ENCODE measurements at regions not wholly inside any gene's neighbourhood (a gene's known extent, or its start where the extent isn't known, plus 50 kb on each side); places are given as distances from the start of the nearest gene placed in this dataset.

- no peak for FAIRE-seq
These were observed 161.9 kb upstream of the PLEKHG7 start for GRCh38 chr12:92540782-92541423.

DNA sequence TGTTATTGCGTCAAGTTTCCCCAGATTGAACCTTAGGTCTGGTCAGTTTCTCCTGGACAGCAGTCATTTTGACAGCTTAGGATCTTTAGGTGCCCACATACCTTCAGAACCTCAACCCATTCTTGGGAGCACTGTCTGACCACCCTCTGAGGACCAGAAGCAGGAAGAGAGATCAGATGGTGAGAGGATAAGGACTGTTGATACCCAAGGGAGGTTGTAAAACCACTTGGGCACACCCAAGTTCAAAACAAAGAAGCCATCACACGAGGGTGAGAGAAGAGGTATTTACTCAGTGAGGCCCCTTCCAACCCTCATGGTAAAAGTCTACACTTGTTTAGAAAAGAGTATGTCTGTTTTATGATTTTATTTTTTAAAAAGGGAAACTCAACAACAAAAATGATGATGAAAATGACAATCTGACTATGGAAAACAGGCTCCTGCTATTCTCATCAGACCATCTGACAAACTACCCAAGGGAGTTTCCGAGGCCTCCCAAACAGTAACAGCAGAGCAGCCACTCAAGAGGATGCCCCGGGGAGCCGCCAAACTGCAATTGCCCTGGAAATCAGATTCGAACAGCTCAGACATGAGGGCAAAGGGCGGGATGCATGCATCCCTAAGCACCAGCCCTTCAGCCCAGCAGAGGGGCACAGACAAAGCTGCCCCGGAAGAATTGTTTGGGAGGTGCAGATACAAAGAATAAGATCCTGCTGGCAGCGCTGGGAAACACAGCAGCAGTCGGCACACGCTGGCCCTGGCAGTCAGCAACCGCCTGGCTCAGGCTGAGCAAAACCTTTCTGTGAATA, 162.6 kb upstream of the PLEKHG7 start:
- FAIRE-seq, result no peak
- DNase-seq (ENCODE audit: low spot score in 2 of 2), result no peak

More at GRCh38 chr12:92540782-92541423, 161.9 kb upstream of the PLEKHG7 start:
- no peak for DNase-seq (ENCODE audit: low spot score in 2 of 2)

DNA sequence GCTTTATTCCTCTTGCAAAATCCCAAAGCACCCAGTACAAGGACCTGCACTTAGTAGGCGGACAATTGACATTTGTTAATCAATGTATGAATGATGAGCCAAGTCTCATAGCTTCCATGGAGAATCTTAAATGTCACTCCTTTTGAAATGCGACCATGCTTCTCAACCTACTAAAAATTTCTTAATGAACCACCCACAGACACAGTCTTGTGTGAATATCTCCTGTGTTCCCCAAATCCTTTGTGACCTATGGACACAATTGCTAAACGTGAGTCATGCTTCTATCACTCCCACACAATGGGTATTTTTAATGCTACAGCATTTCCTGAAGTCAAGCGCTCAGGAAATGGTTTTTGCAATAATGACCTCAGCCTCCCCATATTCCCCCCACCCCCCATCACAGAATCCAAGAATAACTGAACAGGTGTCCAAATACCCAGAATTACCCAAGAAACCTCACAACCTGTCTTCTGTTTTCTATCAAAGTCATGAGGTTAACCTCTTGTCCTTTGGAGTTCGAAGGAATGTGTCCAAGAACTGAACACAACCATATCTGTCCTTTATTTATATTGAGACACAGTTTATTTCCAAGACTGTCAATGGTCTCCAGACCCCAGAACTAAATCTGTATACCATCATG, 163.6 kb upstream of the PLEKHG7 start:
- FAIRE-seq, result no peak

GRCh38 chr12:92537290-92537960, 165.4 kb upstream of the PLEKHG7 start:
- no peak for DNase-seq (ENCODE audit: low spot score in 2 of 2)

More for the DNA sequence above, 163.6 kb upstream of the PLEKHG7 start:
- DNase-seq (ENCODE audit: low spot score in 2 of 2), result no peak

DNA sequence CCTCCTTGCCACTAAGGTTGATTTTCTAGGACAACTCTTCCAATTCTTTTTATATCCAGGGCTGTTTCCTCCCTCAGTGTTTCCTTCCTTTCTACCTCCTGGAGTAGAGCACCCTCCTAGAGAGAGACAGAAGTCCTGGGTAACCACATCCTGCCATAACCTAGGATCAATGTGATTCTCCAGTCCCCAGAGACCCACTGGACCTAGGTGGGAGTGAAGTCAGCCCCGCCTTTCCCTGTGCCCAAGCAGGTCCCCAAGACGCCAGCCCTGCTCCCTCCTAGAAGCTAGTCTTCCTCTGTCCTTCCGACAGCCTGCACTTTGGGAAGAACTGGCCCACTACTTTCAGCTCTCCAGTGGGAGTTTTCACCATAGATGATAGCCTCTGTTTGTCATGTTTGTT, 166.8 kb upstream of the PLEKHG7 start:
- FAIRE-seq (no peak), DNase-seq (ENCODE audit: low spot score in 2 of 2) (no peak)

More at GRCh38 chr12:92537290-92537960, 165.4 kb upstream of the PLEKHG7 start:
- no peak for FAIRE-seq

GRCh38 chr12:92533280-92533890, 169.4 kb upstream of the PLEKHG7 start:
- FAIRE-seq, result no peak

DNA sequence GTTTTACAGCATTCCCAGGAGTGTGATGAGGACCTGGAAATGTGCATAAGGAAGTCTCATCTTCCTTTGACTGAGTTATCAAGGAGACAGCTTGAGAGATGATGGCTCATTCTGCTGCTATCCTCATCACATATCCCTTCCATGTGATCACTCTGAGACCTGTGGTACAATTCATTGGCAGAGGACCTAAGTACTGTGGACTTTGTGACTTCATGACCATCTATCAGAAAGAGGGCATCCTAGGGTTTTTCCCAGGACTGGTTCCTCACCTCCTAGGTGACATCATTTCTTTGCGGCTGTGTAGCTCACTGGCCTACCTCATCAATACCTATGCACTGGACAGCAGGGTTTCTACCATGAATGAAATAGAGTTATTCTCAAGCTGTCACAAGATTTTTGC, 172.1 kb upstream of the PLEKHG7 start:
- FAIRE-seq (no peak), DNase-seq (ENCODE audit: low spot score in 2 of 2) (no peak)

More at GRCh38 chr12:92533280-92533890, 169.4 kb upstream of the PLEKHG7 start:
- DNase-seq (ENCODE audit: low spot score in 2 of 2), result no peak

GRCh38 chr12:92529944-92530343, 172.8 kb upstream of the PLEKHG7 start:
- no peak for DNase-seq (ENCODE audit: low spot score in 2 of 2)
- no peak for FAIRE-seq

- DNase-seq (ENCODE audit: low spot score in 2 of 2) (no peak), FAIRE-seq (no peak)
These were observed 174.2 kb upstream of the PLEKHG7 start for GRCh38 chr12:92528586-92528985.

GRCh38 chr12:92528097-92528496, 174.7 kb upstream of the PLEKHG7 start:
- FAIRE-seq, result no peak
- no peak for DNase-seq (ENCODE audit: low spot score in 2 of 2)

- DNase-seq (ENCODE audit: low spot score in 2 of 2) (no peak), FAIRE-seq (no peak)
These were observed 178.3 kb upstream of the PLEKHG7 start for GRCh38 chr12:92524489-92524888.

DNA sequence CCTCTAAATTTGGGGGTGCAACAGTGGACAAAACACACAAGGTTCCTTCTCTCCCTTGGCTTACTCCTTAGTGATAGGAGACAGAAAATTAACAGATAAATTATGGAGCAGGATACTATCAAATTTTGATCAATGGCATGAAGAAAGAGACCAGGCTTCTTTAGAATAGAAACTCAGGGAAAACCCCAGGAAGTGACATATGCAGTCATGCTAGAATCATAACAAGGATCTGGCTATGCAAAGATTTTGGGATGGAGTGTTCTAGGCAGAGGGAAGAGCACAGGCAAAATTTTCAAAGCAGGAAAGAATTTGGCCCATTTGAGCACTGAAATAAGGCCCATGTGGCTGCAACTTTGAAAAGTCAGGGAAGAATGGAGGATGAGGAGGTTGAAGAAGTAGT, 182.3 kb upstream of the PLEKHG7 start:
- no peak for FAIRE-seq
- DNase-seq (ENCODE audit: low spot score in 2 of 2), result no peak

DNA sequence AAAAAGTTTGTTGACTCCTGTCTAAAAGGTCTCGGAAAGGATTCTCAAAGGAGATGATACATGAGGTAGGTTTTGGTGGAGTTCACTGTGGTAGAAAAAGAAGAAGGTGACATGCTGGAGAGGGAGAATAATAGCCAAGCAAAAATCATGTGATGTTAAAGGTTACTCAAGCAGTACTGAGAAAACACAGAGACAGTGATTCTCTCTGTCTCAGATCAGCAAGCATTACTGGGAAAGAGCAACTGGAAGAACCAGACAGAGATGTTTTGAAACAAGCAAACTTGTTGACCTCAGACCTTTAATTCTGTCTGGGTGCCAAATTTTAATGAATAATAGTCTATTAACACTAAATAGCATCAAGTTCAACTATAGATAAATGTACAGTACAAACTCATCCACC, 183.5 kb upstream of the PLEKHG7 start:
- DNase-seq (ENCODE audit: low spot score in 2 of 2), result no peak
- no peak for FAIRE-seq

- FAIRE-seq, result no peak
- no peak for DNase-seq (ENCODE audit: low spot score in 2 of 2)
These were observed 184.7 kb upstream of the PLEKHG7 start for GRCh38 chr12:92518071-92518470.

- FAIRE-seq (no peak), DNase-seq (ENCODE audit: low spot score in 2 of 2) (no peak)
These were observed 186.6 kb upstream of the PLEKHG7 start for GRCh38 chr12:92516277-92516600.

DNA sequence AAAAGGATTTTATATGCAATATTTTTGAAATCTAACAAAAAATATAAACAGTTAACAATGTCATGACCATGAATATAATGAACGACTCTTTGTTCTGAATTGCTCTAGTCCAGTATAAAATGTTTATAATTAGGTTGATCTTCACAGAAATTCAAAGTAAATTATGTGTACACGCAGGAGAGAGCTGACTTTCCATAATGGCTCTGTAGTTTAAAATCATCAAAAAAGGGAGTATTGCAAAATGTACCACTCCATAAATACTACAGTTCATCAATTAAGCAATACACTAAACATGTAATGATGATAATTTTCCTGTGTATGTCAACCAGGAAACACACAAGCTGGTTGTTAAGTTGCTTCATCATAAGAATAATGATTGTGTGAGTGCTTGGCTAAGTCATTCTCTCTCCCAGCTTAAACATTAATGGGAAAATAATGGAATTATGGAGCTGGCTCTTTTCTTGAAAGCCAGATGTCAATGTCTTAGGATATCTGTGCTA, 189.5 kb upstream of the PLEKHG7 start:
- DNase-seq (ENCODE audit: low spot score in 2 of 2), result no peak
- no peak for FAIRE-seq

- DNase-seq (ENCODE audit: low spot score in 2 of 2) (no peak), FAIRE-seq (no peak)
These were observed 191.0 kb upstream of the PLEKHG7 start for GRCh38 chr12:92511786-92512185.

- FAIRE-seq, result no peak
- DNase-seq (ENCODE audit: low spot score in 2 of 2), result no peak
These were observed 193.5 kb upstream of the PLEKHG7 start for GRCh38 chr12:92509156-92509738.

DNA sequence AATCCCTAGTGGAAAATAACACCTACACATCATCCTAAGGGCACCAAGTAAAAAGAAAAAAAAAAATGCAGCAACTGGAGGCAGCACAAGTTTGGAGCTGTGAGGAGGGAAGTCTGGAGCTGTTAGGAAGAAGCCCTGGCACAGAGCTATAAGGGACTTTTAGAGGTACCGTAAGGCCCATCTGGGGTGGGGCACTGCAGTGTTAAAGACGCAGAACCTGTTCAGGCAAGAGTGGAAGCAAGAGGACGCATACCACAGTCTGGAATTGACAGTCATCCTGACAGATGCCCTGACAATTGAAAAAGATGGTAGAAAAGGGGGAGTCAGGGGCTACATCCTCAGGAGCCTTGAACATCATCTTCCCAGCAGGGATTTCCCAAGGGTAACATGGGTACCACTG, 195.9 kb upstream of the PLEKHG7 start:
- FAIRE-seq (no peak), DNase-seq (ENCODE audit: low spot score in 2 of 2) (no peak)

GRCh38 chr12:92506460-92506859, 196.3 kb upstream of the PLEKHG7 start:
- no peak for FAIRE-seq

More at GRCh38 chr12:92506460-92506859, 196.3 kb upstream of the PLEKHG7 start:
- DNase-seq (ENCODE audit: low spot score in 2 of 2), result no peak
